Medulla oblongata (tissue), 1 donor: ENCODE measurements at regions not wholly inside any gene's neighbourhood (a gene's known extent, or its start where the extent isn't known, plus 50 kb on each side); places are given as distances from the start of the nearest gene placed in this dataset.
A peak's percentile ranks its signal among the peaks of the same experiment; 100 is the strongest.

Source experiments
- DNase-seq: peaks from one replicate; pipeline ENCODE4 v3.0.0-alpha.2; 2015; ENCODE audit errors: extremely low spot score

GRCh38 chr2:236947896-236948295 is 137.8 kb upstream of the COPS8 start:
- DNase-seq = no peak

GRCh38 chr2:236949089-236949905 is 136.4 kb upstream of the COPS8 start:
- DNase-seq = no peak

GRCh38 chr2:236951830-236952475 is 133.7 kb upstream of the COPS8 start:
- DNase-seq = no peak

GRCh38 chr2:236954641-236955040 is 131.0 kb upstream of the COPS8 start:
- DNase-seq = no peak

GRCh38 chr2:236955521-236956030 is 130.1 kb upstream of the COPS8 start:
- no peak for DNase-seq

- DNase-seq = no peak
These were observed 129.6 kb upstream of the COPS8 start for GRCh38 chr2:236956031-236956618.

GRCh38 chr2:236956641-236957040 is 129.0 kb upstream of the COPS8 start:
- DNase-seq = no peak

GRCh38 chr2:236959036-236959435 is 126.7 kb upstream of the COPS8 start:
- DNase-seq = no peak

GRCh38 chr2:236959876-236960275 is 125.8 kb upstream of the COPS8 start:
- peak; percentile 22 for DNase-seq

- DNase-seq = no peak
These were observed 125.2 kb upstream of the COPS8 start for GRCh38 chr2:236960531-236960930.

GRCh38 chr2:236962816-236963215 is 122.9 kb upstream of the COPS8 start:
- no peak for DNase-seq

GRCh38 chr2:236963631-236964182 is 122.0 kb upstream of the COPS8 start:
- DNase-seq = no peak

- DNase-seq = no peak
These were observed 121.4 kb upstream of the COPS8 start for GRCh38 chr2:236964291-236964690.

GRCh38 chr2:236965021-236965840 is 120.5 kb upstream of the COPS8 start:
- no peak for DNase-seq

- DNase-seq = no peak
These were observed 119.9 kb upstream of the COPS8 start for GRCh38 chr2:236965841-236966096.

- no peak for DNase-seq
These were observed 118.2 kb upstream of the COPS8 start for GRCh38 chr2:236967499-236967783.

- DNase-seq = no peak
These were observed 117.4 kb upstream of the COPS8 start for GRCh38 chr2:236968101-236968879.

GRCh38 chr2:236968880-236969534 is 116.7 kb upstream of the COPS8 start:
- DNase-seq = no peak

- no peak for DNase-seq
These were observed 115.7 kb upstream of the COPS8 start for GRCh38 chr2:236969767-236970655.

- no peak for DNase-seq
These were observed 115.1 kb upstream of the COPS8 start for GRCh38 chr2:236970656-236971010.
